ENCODE measurements at regions not wholly inside any gene's neighbourhood (a gene's known extent, or its start where the extent isn't known, plus 50 kb on each side); places are given as distances from the start of the nearest gene placed in this dataset.

DNA sequence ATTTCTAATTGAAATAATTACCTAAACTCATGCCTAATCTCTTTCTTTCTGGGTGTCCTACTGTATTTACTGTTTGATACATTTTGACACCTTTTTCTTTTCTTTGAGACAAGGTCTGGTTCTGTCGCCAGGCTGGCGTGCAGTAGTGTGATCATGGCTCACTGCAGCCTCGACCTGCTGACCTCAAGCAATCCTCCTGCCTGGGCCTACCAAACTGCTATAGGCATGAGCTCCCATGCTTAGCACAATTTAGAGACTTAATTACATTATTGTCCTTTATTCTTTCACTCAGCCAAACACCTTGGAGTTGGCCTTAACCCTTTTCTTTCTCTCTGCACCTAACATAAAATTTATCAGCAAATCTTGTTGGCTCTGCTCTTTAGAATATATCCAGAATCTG lies 139.8 kb upstream of the KIF26B start:
- no peak for DNase-seq (ENCODE audit: low read depth)

DNA sequence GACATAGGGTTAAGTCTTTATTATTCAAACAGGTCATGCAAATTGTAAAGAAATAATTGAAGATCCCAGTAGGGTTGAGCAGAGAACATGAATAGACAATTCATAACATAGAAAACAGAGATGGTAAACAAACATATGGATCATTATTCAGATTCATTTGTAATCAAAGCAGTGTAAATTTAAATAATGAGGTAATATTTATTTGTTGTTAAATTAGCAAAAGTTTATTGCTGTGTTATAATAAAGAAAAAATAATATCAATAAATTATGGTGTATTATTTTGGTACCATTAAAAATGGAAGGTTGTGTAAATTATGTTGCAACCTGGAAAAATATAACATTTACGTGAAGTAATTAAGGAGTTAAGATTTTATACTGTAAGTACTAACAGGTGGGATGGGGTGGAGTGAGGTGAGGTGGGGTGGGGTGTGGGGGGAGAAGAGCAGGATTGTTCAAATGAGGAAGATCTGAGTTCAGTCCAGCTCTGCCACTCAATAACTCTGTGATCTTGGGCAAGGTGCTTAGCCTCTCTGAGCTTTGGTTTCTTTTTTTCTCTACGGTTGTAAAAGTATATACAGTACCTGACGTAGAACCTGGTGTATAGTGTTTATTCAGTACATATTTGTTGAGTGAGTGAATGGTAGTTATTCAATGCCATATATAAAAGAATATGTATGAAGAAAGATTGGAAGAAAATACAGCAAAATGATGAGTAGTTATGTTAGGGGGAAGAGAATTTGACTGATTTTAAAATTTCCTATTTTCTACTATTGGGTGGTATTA lies 140.3 kb upstream of the KIF26B start:
- no peak overlapping the region for H3K4me3 ChIP-seq (ENCODE audit: low read depth, low read length)

More for the DNA sequence above, 139.8 kb upstream of the KIF26B start:
- H3K4me3 ChIP-seq (ENCODE audit: low read depth, low read length), result no peak overlapping the region
- TF ChIP-seq, protein P1, sequence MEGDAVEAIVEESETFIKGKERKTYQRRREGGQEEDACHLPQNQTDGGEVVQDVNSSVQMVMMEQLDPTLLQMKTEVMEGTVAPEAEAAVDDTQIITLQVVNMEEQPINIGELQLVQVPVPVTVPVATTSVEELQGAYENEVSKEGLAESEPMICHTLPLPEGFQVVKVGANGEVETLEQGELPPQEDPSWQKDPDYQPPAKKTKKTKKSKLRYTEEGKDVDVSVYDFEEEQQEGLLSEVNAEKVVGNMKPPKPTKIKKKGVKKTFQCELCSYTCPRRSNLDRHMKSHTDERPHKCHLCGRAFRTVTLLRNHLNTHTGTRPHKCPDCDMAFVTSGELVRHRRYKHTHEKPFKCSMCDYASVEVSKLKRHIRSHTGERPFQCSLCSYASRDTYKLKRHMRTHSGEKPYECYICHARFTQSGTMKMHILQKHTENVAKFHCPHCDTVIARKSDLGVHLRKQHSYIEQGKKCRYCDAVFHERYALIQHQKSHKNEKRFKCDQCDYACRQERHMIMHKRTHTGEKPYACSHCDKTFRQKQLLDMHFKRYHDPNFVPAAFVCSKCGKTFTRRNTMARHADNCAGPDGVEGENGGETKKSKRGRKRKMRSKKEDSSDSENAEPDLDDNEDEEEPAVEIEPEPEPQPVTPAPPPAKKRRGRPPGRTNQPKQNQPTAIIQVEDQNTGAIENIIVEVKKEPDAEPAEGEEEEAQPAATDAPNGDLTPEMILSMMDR (IDR thresholded peaks at IDR 0.05; ENCODE audit: insufficient read depth, low read depth, low read length, missing control alignments), result no peak

DNA sequence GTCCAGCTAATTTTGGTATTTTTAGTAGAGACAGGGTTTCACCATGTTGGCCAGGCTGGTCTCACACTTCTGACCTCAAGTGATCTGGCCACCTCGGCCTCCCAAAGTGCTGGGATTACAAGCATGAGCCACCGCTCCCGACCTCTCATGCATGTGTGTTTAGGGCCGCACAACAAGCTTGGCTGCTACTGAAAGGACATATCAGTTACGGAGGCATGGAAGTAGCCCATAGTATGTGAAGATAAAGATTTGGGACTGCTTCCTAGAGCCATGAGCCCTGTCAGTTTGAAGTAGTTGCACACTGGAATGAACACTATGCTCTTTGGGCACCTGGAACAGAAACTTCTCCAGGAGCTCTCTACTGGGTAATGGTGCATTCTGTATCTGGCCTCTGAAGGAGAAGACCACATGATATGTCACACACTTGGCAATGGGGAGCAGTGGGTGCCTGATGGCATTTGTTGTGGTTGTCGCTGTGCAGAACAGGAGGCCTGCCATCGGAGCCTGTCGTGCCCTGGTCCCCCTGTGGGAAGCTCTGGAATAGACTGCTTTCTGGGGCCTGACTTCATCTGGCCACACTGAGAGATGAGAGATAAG lies 144.7 kb upstream of the KIF26B start:
- no peak for DNase-seq (ENCODE audit: low read depth)
- TF ChIP-seq, protein P1 (IDR thresholded peaks at IDR 0.05; ENCODE audit: insufficient read depth, low read depth, low read length, missing control alignments), result no peak
- H3K4me3 ChIP-seq (ENCODE audit: low read depth, low read length), result no peak overlapping the region

More for the DNA sequence above, 140.3 kb upstream of the KIF26B start:
- DNase-seq (ENCODE audit: low read depth), result no peak
- TF ChIP-seq, protein P1 (IDR thresholded peaks at IDR 0.05; ENCODE audit: insufficient read depth, low read depth, low read length, missing control alignments), result no peak

DNA sequence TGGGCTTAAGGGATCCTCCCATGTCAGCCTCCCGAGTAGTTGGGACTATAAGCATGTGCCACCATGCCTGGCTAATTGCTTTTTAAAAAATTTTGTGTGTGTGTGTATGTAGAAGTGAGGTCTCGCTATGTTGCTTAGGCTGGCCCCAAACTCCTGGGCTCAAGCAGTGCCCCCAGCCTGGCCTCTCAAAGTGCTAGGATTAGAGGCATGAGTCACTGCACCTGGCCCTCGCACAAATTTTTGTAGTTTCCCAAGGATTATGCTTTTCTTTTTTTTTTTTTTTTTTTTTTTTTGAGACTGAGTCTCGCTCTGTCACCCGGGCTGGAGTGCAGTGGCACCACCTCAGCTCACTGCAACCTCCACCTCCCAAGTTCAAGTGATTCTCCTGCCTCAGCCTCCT lies 144.4 kb upstream of the HNRNPU start:
- no peak for DNase-seq (ENCODE audit: low read depth)
- TF ChIP-seq, protein P1 (IDR thresholded peaks at IDR 0.05; ENCODE audit: insufficient read depth, low read depth, low read length, missing control alignments), result no peak
- no peak overlapping the region for H3K4me3 ChIP-seq (ENCODE audit: low read depth, low read length)

DNA sequence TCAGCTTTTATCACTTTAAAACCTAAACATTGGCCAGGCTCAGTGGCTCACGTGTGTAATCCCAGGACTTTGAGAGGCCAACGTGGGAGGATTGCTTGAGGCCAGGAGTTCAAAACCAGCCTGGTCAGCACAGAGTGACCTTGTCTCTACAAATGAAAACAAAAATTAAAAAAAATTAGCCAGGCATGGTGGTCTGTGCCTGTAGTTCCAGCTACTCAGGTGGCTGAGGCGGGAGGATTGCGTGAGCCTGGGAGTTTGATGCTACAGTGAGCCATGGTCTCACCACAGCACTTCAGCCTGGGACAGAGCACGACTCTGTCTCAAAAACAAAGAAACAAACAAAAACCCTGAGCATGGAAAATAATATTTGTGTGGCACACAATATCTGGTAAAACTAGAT lies 143.5 kb upstream of the HNRNPU start:
- no peak overlapping the region for H3K4me3 ChIP-seq (ENCODE audit: low read depth, low read length)
- TF ChIP-seq, protein P1 (IDR thresholded peaks at IDR 0.05; ENCODE audit: insufficient read depth, low read depth, low read length, missing control alignments), result no peak
- no peak for DNase-seq (ENCODE audit: low read depth)

DNA sequence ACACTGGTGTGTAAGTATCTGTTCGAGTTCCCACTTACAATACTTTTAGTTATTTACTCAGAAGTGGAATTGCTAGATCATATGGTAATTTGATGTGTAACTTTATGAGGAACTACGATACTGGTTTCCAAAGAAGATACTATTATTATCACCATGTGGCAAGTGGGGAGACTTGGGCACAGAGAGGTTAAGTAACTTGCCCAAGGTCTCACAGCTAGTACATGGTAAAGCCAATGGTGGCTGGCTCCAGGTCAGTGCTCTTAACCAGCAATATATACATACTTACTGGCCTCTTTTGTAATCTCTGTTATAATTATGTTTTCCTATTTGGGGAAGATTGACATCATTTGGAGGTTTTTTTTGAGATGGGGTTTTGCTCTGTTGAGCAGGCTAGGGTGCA lies 138.9 kb upstream of the HNRNPU start:
- TF ChIP-seq, protein P1 (IDR thresholded peaks at IDR 0.05; ENCODE audit: insufficient read depth, low read depth, low read length, missing control alignments), result no peak
- H3K4me3 ChIP-seq (ENCODE audit: low read depth, low read length), result no peak overlapping the region

More for the DNA sequence above, 138.9 kb upstream of the HNRNPU start:
- DNase-seq (ENCODE audit: low read depth), result no peak
